ENCODE measurements at regions not wholly inside any gene's neighbourhood (a gene's known extent, or its start where the extent isn't known, plus 50 kb on each side); places are given as distances from the start of the nearest gene placed in this dataset.

DNA sequence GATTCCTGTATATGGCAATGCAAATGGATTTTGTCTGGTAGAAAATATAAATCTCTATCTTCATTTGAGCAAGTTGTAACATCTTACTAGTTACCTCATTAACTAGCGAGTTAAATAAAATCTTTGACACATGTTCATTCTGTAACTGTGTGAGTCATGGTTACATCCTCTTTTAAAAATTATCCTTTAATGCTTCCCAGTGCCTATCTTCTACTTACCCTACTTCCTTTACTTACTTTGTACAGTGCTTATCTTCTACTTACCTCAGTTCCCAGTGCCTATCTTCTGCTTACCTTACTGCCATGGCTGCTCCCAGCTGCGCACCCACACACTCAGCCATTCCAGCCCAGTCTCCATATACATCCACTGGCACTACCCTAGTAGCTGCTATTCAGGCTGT is 71.9 kb upstream of the GOLGA8B start (continued):
- TF ChIP-seq ATF7 (IDR thresholded peaks at IDR 0.05) (no peak), ZBTB7A (IDR thresholded peaks at IDR 0.05; ENCODE audit: borderline replicate concordance, control insufficient read depth, low read depth, low read length) (no peak), ZBTB17 (CRISPR knock-in tag; IDR thresholded peaks at IDR 0.05) (no peak), KHSRP (IDR thresholded peaks at IDR 0.05) (no peak), ZNF766 (CRISPR knock-in tag; conservative IDR thresholded peaks at IDR 0.05) (no peak), NFXL1 (CRISPR knock-in tag; IDR thresholded peaks at IDR 0.05) (no peak), DPF2 (IDR thresholded peaks at IDR 0.05) (peak; percentile 89), TEAD1 (CRISPR knock-in tag; IDR thresholded peaks at IDR 0.05) (no peak), RNF2 (IDR thresholded peaks at IDR 0.05) (peak; percentile 42; the same call in 1 of the 2 replicates), ETV1 (tag; conservative IDR thresholded peaks at IDR 0.05; ENCODE audit: low read depth) (no peak), ZNF444 (CRISPR knock-in tag; IDR thresholded peaks at IDR 0.05) (no peak), NFIC (IDR thresholded peaks at IDR 0.05) (peak; percentile 82), FOXM1 (IDR thresholded peaks at IDR 0.05; ENCODE audit: low read depth) (peak; percentile 67), FOXM1 (CRISPR knock-in tag; IDR thresholded peaks at IDR 0.05; ENCODE audit: low read depth) (no peak), DIDO1 (tag; IDR thresholded peaks at IDR 0.05; ENCODE audit: low read depth) (no peak), HDAC2 (IDR thresholded peaks at IDR 0.05) (no peak; the same call in 1 of the 2 replicates), ZNF764 (CRISPR knock-in tag; IDR thresholded peaks at IDR 0.05; ENCODE audit: low read depth) (no peak), SMARCA4 (IDR thresholded peaks at IDR 0.05) (peak; percentile 89), ILF3 (IDR thresholded peaks at IDR 0.05; ENCODE audit: borderline replicate concordance) (no peak), MTA2 (IDR thresholded peaks at IDR 0.05; ENCODE audit: low read depth) (peak; percentile 65), U2AF2 (optimal IDR thresholded peaks at IDR 0.05; ENCODE audit: low read depth, low read length) (no peak), KLF16 (IDR thresholded peaks at IDR 0.05) (peak; percentile 84), HLTF (IDR thresholded peaks at IDR 0.05) (peak; percentile 94), SAFB (IDR thresholded peaks at IDR 0.05; ENCODE audit: borderline replicate concordance, low read depth, low read length) (no peak), NCOR1 (IDR thresholded peaks at IDR 0.05) (peak; percentile 90)
- TF ChIP-seq, protein P1, sequence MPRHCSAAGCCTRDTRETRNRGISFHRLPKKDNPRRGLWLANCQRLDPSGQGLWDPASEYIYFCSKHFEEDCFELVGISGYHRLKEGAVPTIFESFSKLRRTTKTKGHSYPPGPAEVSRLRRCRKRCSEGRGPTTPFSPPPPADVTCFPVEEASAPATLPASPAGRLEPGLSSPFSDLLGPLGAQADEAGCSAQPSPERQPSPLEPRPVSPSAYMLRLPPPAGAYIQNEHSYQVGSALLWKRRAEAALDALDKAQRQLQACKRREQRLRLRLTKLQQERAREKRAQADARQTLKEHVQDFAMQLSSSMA (CRISPR knock-in tag; IDR thresholded peaks at IDR 0.05) = no peak
- TF ChIP-seq, protein P2, sequence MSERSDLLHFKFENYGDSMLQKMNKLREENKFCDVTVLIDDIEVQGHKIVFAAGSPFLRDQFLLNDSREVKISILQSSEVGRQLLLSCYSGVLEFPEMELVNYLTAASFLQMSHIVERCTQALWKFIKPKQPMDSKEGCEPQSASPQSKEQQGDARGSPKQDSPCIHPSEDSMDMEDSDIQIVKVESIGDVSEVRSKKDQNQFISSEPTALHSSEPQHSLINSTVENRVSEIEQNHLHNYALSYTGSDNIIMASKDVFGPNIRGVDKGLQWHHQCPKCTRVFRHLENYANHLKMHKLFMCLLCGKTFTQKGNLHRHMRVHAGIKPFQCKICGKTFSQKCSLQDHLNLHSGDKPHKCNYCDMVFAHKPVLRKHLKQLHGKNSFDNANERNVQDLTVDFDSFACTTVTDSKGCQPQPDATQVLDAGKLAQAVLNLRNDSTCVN (CRISPR knock-in tag; IDR thresholded peaks at IDR 0.05) = no peak
- TF ChIP-seq, protein P3, sequence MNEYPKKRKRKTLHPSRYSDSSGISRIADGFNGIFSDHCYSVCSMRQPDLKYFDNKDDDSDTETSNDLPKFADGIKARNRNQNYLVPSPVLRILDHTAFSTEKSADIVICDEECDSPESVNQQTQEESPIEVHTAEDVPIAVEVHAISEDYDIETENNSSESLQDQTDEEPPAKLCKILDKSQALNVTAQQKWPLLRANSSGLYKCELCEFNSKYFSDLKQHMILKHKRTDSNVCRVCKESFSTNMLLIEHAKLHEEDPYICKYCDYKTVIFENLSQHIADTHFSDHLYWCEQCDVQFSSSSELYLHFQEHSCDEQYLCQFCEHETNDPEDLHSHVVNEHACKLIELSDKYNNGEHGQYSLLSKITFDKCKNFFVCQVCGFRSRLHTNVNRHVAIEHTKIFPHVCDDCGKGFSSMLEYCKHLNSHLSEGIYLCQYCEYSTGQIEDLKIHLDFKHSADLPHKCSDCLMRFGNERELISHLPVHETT (CRISPR knock-in tag; conservative IDR thresholded peaks at IDR 0.05 in 1 of 2, IDR thresholded peaks at IDR 0.05 in 1 of 2) = no peak
- TF ChIP-seq, protein P4, sequence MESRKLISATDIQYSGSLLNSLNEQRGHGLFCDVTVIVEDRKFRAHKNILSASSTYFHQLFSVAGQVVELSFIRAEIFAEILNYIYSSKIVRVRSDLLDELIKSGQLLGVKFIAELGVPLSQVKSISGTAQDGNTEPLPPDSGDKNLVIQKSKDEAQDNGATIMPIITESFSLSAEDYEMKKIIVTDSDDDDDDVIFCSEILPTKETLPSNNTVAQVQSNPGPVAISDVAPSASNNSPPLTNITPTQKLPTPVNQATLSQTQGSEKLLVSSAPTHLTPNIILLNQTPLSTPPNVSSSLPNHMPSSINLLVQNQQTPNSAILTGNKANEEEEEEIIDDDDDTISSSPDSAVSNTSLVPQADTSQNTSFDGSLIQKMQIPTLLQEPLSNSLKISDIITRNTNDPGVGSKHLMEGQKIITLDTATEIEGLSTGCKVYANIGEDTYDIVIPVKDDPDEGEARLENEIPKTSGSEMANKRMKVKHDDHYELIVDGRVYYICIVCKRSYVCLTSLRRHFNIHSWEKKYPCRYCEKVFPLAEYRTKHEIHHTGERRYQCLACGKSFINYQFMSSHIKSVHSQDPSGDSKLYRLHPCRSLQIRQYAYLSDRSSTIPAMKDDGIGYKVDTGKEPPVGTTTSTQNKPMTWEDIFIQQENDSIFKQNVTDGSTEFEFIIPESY (CRISPR knock-in tag; IDR thresholded peaks at IDR 0.05) = 0 out of 2 replicates have a peak, but pooled peaks have one; percentile 4
